H1 (cell line): ENCODE measurements at regions not wholly inside any gene's neighbourhood (a gene's known extent, or its start where the extent isn't known, plus 50 kb on each side); places are given as distances from the start of the nearest gene placed in this dataset.

Experiments
- CTCF ChIA-PET: fragments of 300-600 bp; sonication (Branson Sonifier 250); formaldehyde crosslinking; loops from one replicate; lab custom pipeline; 2021; ENCODE audit not compliant: partially characterized antibody; lab: Charles Lee
- POLR2A ChIA-PET: fragments of 300-600 bp; sonication (Branson Sonifier 250); formaldehyde crosslinking; loops from one replicate; lab custom pipeline; 2021; ENCODE audit warnings: inconsistent platforms; ENCODE audit not compliant: partially characterized antibody; lab: Charles Lee
- DNase-seq, 2 experiments: peaks; one replicate each; pipeline versions ENCODE4 v3.0.0 to v3.0.0-alpha.2; 2010 to 2022; ENCODE audit warnings: low spot score in 2 of 2, low read depth in 1 of 2, mixed read lengths in 1 of 2
- FAIRE-seq: peaks from 2 replicates; lab custom pipeline; 2011; peaks lifted over from hg19 to GRCh38; lab: Jason Lieb, UNC
- H2AFZ ChIP-seq: 2 replicates; pipeline ENCODE4 v1.8.1; 2012; ENCODE audit warnings: low read length, inconsistent platforms
- H2AK5ac ChIP-seq: 2 replicates; pipeline ENCODE4 v1.6.1; 2013; ENCODE audit warnings: low read depth, low read length
- H2BK120ac ChIP-seq: replicated peaks from 2 replicates; pipeline ENCODE3; 2013; ENCODE audit warnings: low read depth, low read length, inconsistent platforms
- H2BK12ac ChIP-seq: 2 replicates; pipeline ENCODE4 v1.6.1; 2013; ENCODE audit warnings: low read depth, low read length
- H2BK15ac ChIP-seq: 2 replicates; pipeline ENCODE4 v1.6.1; 2013; ENCODE audit warnings: low read length
- H2BK20ac ChIP-seq: 2 replicates; pipeline ENCODE4 v1.6.1; 2013; ENCODE audit warnings: low read length
- H2BK5ac ChIP-seq: 2 replicates; pipeline ENCODE4 v1.6.1; 2013; ENCODE audit warnings: low read depth, low read length
- H3K14ac ChIP-seq: 2 replicates; pipeline ENCODE4 v1.6.1; 2013; ENCODE audit warnings: inconsistent platforms; ENCODE audit not compliant: insufficient read length
- H3K18ac ChIP-seq: 2 replicates; pipeline ENCODE4 v1.6.1; 2013; ENCODE audit warnings: low read length; ENCODE audit errors: extremely low read depth
- H3K23ac ChIP-seq: 2 replicates; pipeline ENCODE4 v1.6.1; 2013; ENCODE audit warnings: inconsistent platforms; ENCODE audit not compliant: insufficient read length
- H3K23me2 ChIP-seq: 2 replicates; pipeline ENCODE4 v1.6.1; 2013; ENCODE audit warnings: low read depth, low read length
- H3K27ac ChIP-seq: 2 replicates; pipeline ENCODE4 v1.6.1; 2011; ENCODE audit warnings: low read depth, low read length, inconsistent platforms
- H3K27me3 ChIP-seq, 4 experiments: replicated peaks in 1 of 4; 1 replicate in 1 of 4; 2 replicates in 3 of 4; pipeline versions ENCODE4 v1.6.1 to v1.8.1; 2011 to 2013; ENCODE audit warnings: low read length in 3 of 4, mild to moderate bottlenecking in 3 of 4, inconsistent platforms in 2 of 4, mixed read lengths in 2 of 4, moderate library complexity in 1 of 4; ENCODE audit not compliant: control insufficient read depth in 3 of 4, insufficient read depth in 3 of 4; ENCODE audit errors: extremely low read depth in 1 of 4
- H3K36me3 ChIP-seq, 4 experiments: 2 replicates each; pipeline versions ENCODE4 v1.6.1 to v1.8.1; 2011 to 2013; ENCODE audit warnings: mild to moderate bottlenecking in 4 of 4, low read length in 3 of 4, moderate library complexity in 2 of 4, control low read depth in 1 of 4, inconsistent platforms in 1 of 4; ENCODE audit not compliant: insufficient read depth in 4 of 4, control insufficient read depth in 2 of 4
- H3K4ac ChIP-seq: replicated peaks from 2 replicates; pipeline ENCODE3; 2013; ENCODE audit warnings: low read length, low read depth, mixed read lengths, inconsistent platforms; ENCODE audit not compliant: insufficient read length
- H3K4me1 ChIP-seq, 4 experiments: replicated peaks in 1 of 4; 1 replicate in 1 of 4; 2 replicates in 3 of 4; pipeline versions ENCODE4 v1.6.1 to v1.8.1; 2011 to 2013; ENCODE audit warnings: low read length in 3 of 4, inconsistent platforms in 2 of 4, mixed read lengths in 1 of 4; ENCODE audit not compliant: insufficient read depth in 4 of 4, control insufficient read depth in 3 of 4
- H3K4me2 ChIP-seq, 2 experiments: 2 replicates each; pipeline versions ENCODE4 v1.6.1 to v1.8.1; 2011 to 2013; ENCODE audit warnings: low read depth in 2 of 2, low read length in 2 of 2, control low read depth in 1 of 2, inconsistent platforms in 1 of 2, mild to moderate bottlenecking in 1 of 2; ENCODE audit not compliant: insufficient read depth in 1 of 2
- H3K4me3 ChIP-seq, 4 experiments: fragments of 200-600, 300-600 bp in 1 of 4; sonication (generic), shearing (Covaris generic), sonication (Bioruptor Twin) in 1 of 4; 2 replicates each; pipeline versions ENCODE4 v1.5.1 to v1.8.1; 2011 to 2016; ENCODE audit warnings: low read length in 4 of 4, low read depth in 3 of 4, control low read depth in 2 of 4, inconsistent platforms in 2 of 4, mild to moderate bottlenecking in 2 of 4, mixed read lengths in 1 of 4, moderate library complexity in 1 of 4; ENCODE audit not compliant: insufficient read depth in 2 of 4; ENCODE audit errors: extremely low read depth in 1 of 4
- H3K56ac ChIP-seq: replicated peaks from 2 replicates; pipeline ENCODE3; 2013; ENCODE audit warnings: low read depth, mild to moderate bottlenecking, mixed read lengths, low read length, inconsistent platforms; ENCODE audit not compliant: insufficient read length
- H3K79me1 ChIP-seq: 2 replicates; pipeline ENCODE4 v1.6.1; 2013; ENCODE audit warnings: low read depth, low read length, control low read depth
- H3K79me2 ChIP-seq, 2 experiments: 2 replicates each; pipeline versions ENCODE4 v1.6.1 to v1.8.1; 2012 to 2013; ENCODE audit warnings: low read length in 2 of 2, mild to moderate bottlenecking in 2 of 2, inconsistent platforms in 1 of 2; ENCODE audit not compliant: insufficient read depth in 2 of 2, control insufficient read depth in 1 of 2
- H3K9ac ChIP-seq, 4 experiments: replicated peaks in 1 of 4; 1 replicate in 1 of 4; 2 replicates in 3 of 4; pipeline versions ENCODE4 v1.6.1 to v1.8.1; 2011 to 2013; ENCODE audit warnings: low read depth in 3 of 4, low read length in 3 of 4, control low read depth in 2 of 4, mild to moderate bottlenecking in 2 of 4, moderate library complexity in 2 of 4, inconsistent platforms in 1 of 4; ENCODE audit errors: extremely low read depth in 1 of 4
- H3K9me3 ChIP-seq, 2 experiments: 2 replicates each; pipeline versions ENCODE4 v1.6.1 to v1.8.1; 2012 to 2013; ENCODE audit warnings: mild to moderate bottlenecking in 2 of 2, moderate library complexity in 2 of 2, control low read depth in 1 of 2, inconsistent platforms in 1 of 2, low read depth in 1 of 2, low read length in 1 of 2, mixed read lengths in 1 of 2; ENCODE audit not compliant: insufficient read depth in 2 of 2
- H4K20me1 ChIP-seq, 2 experiments: replicated peaks in 1 of 2; 2 replicates each; pipeline versions ENCODE3 to v1.8.1; 2011 to 2013; ENCODE audit warnings: inconsistent platforms in 2 of 2, low read length in 2 of 2, mild to moderate bottlenecking in 1 of 2; ENCODE audit not compliant: insufficient read depth in 2 of 2, control insufficient read depth in 1 of 2
- H4K5ac ChIP-seq: 2 replicates; pipeline ENCODE4 v1.6.1; 2013; ENCODE audit warnings: low read length, low read depth, mixed read lengths, inconsistent platforms; ENCODE audit not compliant: insufficient read length
- H4K8ac ChIP-seq: 2 replicates; pipeline ENCODE4 v1.8.0; 2013; ENCODE audit warnings: mild to moderate bottlenecking, moderate library complexity, low read length, inconsistent platforms; ENCODE audit not compliant: insufficient read depth; ENCODE audit errors: extremely low read depth
- H4K91ac ChIP-seq: replicated peaks from 2 replicates; pipeline ENCODE3; 2013; ENCODE audit warnings: low read length, mixed read lengths, inconsistent platforms; ENCODE audit not compliant: insufficient read length
- ASH2L ChIP-seq: fragments of 200-600, 300-600 bp; sonication (generic); IDR thresholded peaks from one replicate; pipeline ENCODE4 v1.7.1; 2017; ENCODE audit warnings: low read length
- CBX5 ChIP-seq: fragments of 300-800, 300-1000 bp; sonication (generic); IDR thresholded peaks from 2 replicates; pipeline ENCODE4 v1.7.1; 2016; ENCODE audit warnings: antibody characterized with exemption, low read length, low read depth
- CHD2 ChIP-seq: IDR thresholded peaks from 2 replicates; pipeline ENCODE4 v1.6.1; 2012; ENCODE audit warnings: low read length, improper control_type of control experiment
- CREB1 ChIP-seq: IDR thresholded peaks from 2 replicates; pipeline ENCODE4 v1.6.1; 2012; ENCODE audit warnings: inconsistent platforms
- JUN ChIP-seq: IDR thresholded peaks from 2 replicates; pipeline ENCODE4 v1.6.1; 2011; ENCODE audit warnings: low read depth, mild to moderate bottlenecking, improper control_type of control experiment, low read length
- KDM5A ChIP-seq: fragments of 200-600 bp; IDR thresholded peaks from 2 replicates; pipeline ENCODE4 v1.7.1; 2012; ENCODE audit warnings: mild to moderate bottlenecking, low read length, inconsistent platforms, mixed read lengths
- POLR2AphosphoS5 ChIP-seq: IDR thresholded peaks from 2 replicates; pipeline ENCODE4 v1.6.1; 2011; ENCODE audit warnings: low read depth, low read length
- RAD21 ChIP-seq, 2 experiments: IDR thresholded peaks in 1 of 2; conservative IDR thresholded peaks in 1 of 2; 2 replicates each; pipeline ENCODE4 v1.6.1; 2011; ENCODE audit warnings: low read depth in 2 of 2, low read length in 2 of 2, improper control_type of control experiment in 1 of 2, inconsistent platforms in 1 of 2, mild to moderate bottlenecking in 1 of 2, moderate library complexity in 1 of 2
- SIN3A ChIP-seq, 2 experiments: IDR thresholded peaks in 1 of 2; conservative IDR thresholded peaks in 1 of 2; 2 replicates each; pipeline ENCODE4 v1.6.1; 2011 to 2012; ENCODE audit warnings: low read length in 2 of 2, improper control_type of control experiment in 1 of 2, low read depth in 1 of 2, mild to moderate bottlenecking in 1 of 2
- SIX5 ChIP-seq: IDR thresholded peaks from 2 replicates; pipeline ENCODE4 v1.6.1; 2011; ENCODE audit warnings: mild to moderate bottlenecking, low read depth, low read length
- SP4 ChIP-seq: IDR thresholded peaks from 2 replicates; pipeline ENCODE4 v1.6.1; 2012; ENCODE audit warnings: low read length, inconsistent platforms
- TAF7 ChIP-seq: optimal IDR thresholded peaks from 2 replicates; pipeline ENCODE3; 2011; ENCODE audit warnings: low read depth, mild to moderate bottlenecking, inconsistent platforms, low read length, moderate library complexity, borderline replicate concordance
- TBP ChIP-seq: IDR thresholded peaks from 2 replicates; pipeline ENCODE4 v1.6.1; 2011; ENCODE audit warnings: low read depth, low read length, improper control_type of control experiment
- TCF12 ChIP-seq: IDR thresholded peaks from 2 replicates; pipeline ENCODE4 v1.6.1; 2011; ENCODE audit warnings: low read depth, mild to moderate bottlenecking, low read length
- YY1 ChIP-seq: IDR thresholded peaks from 2 replicates; pipeline ENCODE4 v1.6.1; 2011; ENCODE audit warnings: low read depth, mild to moderate bottlenecking, low read length
- whole genome bisulfite sequencing, 2 experiments: shearing (Covaris generic) in 1 of 2; methylation state at CpG; one replicate each; pipeline versions ENCODE4 v1.1.6 to v1.1.7; 2013 to 2015; ENCODE audit warnings: low lambda C conversion rate in 2 of 2, mixed read lengths in 2 of 2, inconsistent platforms in 1 of 2, low coverage in 1 of 2, missing lambda C conversion rate in 1 of 2; ENCODE audit not compliant: insufficient replicate concordance in 2 of 2, insufficient coverage in 1 of 2, insufficient read length in 1 of 2; ENCODE audit errors: extremely low coverage in 1 of 2, missing lambda C conversion rate in 1 of 2; 5-methylcytosine and 5-hydroxymethylcytosine counted together

DNA sequence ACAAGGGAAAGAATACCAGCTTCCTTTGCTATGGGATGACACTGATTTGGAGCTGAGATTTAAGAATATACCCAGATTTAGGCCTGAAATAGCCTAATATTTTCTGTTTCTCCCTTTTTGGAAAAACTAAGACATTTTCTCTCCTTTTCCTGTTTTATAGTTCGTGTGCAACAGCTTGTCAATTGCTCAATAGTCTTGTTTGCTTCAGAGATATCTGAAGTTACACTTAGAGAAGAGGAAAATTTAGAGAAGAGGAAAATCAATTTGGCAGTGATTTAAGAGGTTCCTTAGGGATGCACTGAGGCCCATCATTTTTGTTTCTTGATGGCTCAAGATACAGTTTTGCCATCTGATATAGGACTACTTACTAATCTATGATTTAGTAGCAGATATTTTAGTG lies 398.6 kb downstream of the RFPL4B start:
- Histone ChIP-seq H2AK5ac (no peak overlapping the region), H3K4me1 (no peaks in the 10 kb centered on the region; a peak in 1 of 7 replicates), H3K23me2 (no peaks in the 10 kb centered on the region), H3K4ac (no peak overlapping the region), H2BK5ac (no peak overlapping the region), H3K27me3 (no peaks in the 10 kb centered on the region), H3K4me2 (no peak overlapping the region), H3K14ac (no peak overlapping the region), H3K23ac (no peak overlapping the region), H3K9ac (no peak overlapping the region), H2BK20ac (no peak overlapping the region), H4K5ac (no peak overlapping the region), H2BK120ac (no peak overlapping the region), H3K79me2 (no peaks in the 10 kb centered on the region), H2BK15ac (no peak overlapping the region), H3K79me1 (no peaks in the 10 kb centered on the region), H4K91ac (no peak overlapping the region), H3K27ac (no peak overlapping the region), H2AFZ (no peak overlapping the region), H3K9me3 (no peaks in the 10 kb centered on the region), H3K4me3 (no peak overlapping the region), H3K56ac (no peak overlapping the region), H2BK12ac (no peak overlapping the region), H3K18ac (no peak overlapping the region), H3K36me3 (no peaks in the 10 kb centered on the region), H4K20me1 (no peaks in the 10 kb centered on the region), H4K8ac (no peak overlapping the region)
- TF ChIP-seq JUN (no peak), YY1 (no peak), ASH2L (no peak), KDM5A (no peak), RAD21 (IDR thresholded peaks at IDR 0.05 in 1 of 2, conservative IDR thresholded peaks at IDR 0.05 in 1 of 2; ENCODE audit: low read depth in 2 of 2, low read length in 2 of 2) (no peak), SIN3A (conservative IDR thresholded peaks at IDR 0.05 in 1 of 2, IDR thresholded peaks at IDR 0.05 in 1 of 2; ENCODE audit: low read depth in 1 of 2, low read length in 2 of 2) (no peak), CBX5 (no peak), SP4 (no peak), CREB1 (no peak), SIX5 (no peak), TAF7 (no peak), CHD2 (no peak), POLR2AphosphoS5 (no peak), TBP (no peak), TCF12 (no peak)
- ChIA-PET POLR2A (no interaction called here), CTCF (no interaction called here)
- WGBS, 2 experiments = 94% methylated on average over 1 of the region's 1 CpG; no CpG with 5 or more reads in 1 of the 2 experiments
- no peak for FAIRE-seq
- no peak for DNase-seq
